ENCODE measurements at regions not wholly inside any gene's neighbourhood (a gene's known extent, or its start where the extent isn't known, plus 50 kb on each side); places are given as distances from the start of the nearest gene placed in this dataset.

DNA sequence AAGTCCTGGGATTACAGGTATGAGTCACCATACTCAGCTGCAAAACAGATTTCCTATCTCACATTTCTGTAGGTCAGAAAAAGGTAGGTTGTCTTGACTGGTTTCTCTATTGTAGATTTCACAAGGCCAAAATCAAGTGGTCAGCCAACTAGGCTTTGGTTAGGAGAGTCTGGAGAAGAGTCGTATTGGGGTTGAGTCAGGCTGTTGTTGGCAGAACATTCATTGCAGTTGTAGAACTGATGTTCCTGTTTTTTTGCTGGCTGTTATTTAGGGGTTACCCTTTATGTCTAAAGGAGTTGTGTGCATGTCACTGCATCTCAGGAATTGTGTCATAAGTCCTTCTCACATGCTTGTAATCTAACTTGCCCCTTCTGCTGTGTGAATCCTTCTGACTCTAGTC, 814.2 kb upstream of the GRAMD2B start:
- no peak overlapping the region for H3K4me3 ChIP-seq (ENCODE audit: low read depth in 1 of 2, low read length in 2 of 2)
- H3K27me3 ChIP-seq (ENCODE audit: control insufficient read depth in 1 of 2, insufficient read depth in 2 of 2, low read length in 2 of 2) = no peaks in the 10 kb centered on the region
- no peaks in the 10 kb centered on the region for H3K9me3 ChIP-seq (ENCODE audit: control insufficient read depth in 2 of 2, insufficient read depth in 1 of 2, low read depth in 1 of 2, low read length in 1 of 2)
- no peaks in the 10 kb centered on the region for H3K36me3 ChIP-seq (ENCODE audit: control insufficient read depth in 2 of 2, insufficient read depth in 2 of 2, low read length in 1 of 2)
- 89 to 93% methylated on average over 1 of the region's 1 CpG for WGBS, 2 donors
- no peaks in the 10 kb centered on the region for H3K4me1 ChIP-seq (ENCODE audit: control insufficient read depth in 2 of 2, insufficient read depth in 2 of 2, low read length in 1 of 2)
- H3K27ac ChIP-seq (ENCODE audit: low read depth in 2 of 2, low read length in 1 of 2) = no peak overlapping the region

DNA sequence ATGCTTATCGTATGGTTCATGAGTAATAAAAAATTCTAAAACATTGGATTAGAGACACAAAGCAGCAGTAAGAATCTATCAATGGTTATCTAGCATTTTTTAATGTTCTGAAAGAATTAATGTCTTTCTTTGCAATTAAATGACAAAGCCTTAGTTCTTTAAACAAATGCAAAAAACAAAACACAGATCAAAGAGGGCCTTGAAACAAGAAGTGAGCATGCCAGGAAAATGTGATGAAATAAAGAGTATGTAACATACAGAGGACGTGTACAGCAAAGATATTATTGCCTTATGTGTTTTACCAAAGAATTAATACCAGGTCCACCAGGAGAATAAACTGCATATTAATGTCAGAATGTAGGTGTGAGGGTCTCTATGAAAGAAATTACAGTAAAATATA, 812.3 kb upstream of the GRAMD2B start:
- WGBS, 2 donors = 56 to 62% methylated on average over 2 of the region's 2 CpGs
- no peaks in the 10 kb centered on the region for H3K9me3 ChIP-seq (ENCODE audit: control insufficient read depth in 2 of 2, insufficient read depth in 1 of 2, low read depth in 1 of 2, low read length in 1 of 2)
- H3K27ac ChIP-seq (ENCODE audit: low read depth in 2 of 2, low read length in 1 of 2) = no peak overlapping the region
- no peaks in the 10 kb centered on the region for H3K27me3 ChIP-seq (ENCODE audit: control insufficient read depth in 1 of 2, insufficient read depth in 2 of 2, low read length in 2 of 2)
- H3K36me3 ChIP-seq (ENCODE audit: control insufficient read depth in 2 of 2, insufficient read depth in 2 of 2, low read length in 1 of 2) = no peaks in the 10 kb centered on the region
- no peak overlapping the region for H3K4me3 ChIP-seq (ENCODE audit: low read depth in 1 of 2, low read length in 2 of 2)
- no peaks in the 10 kb centered on the region for H3K4me1 ChIP-seq (ENCODE audit: control insufficient read depth in 2 of 2, insufficient read depth in 2 of 2, low read length in 1 of 2)

DNA sequence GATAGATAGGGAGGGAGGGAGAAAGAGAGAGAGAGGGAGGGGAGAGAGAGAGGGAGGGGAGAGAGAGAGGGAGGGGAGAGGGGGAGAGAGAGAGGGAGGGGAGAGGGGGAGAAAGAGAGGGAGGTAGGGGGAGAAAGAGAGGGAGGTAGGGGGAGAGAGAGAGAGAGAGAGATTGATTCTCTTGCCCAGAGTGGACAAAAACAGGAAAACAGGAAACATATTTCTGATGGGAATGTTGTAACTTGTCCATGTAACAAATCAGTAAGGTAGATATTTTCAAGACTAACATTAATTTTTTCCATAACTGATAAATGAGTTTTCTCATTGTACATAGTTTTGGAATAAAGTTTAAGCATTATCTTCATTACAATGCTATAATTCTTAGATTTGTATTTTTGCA, 811.7 kb upstream of the GRAMD2B start:
- no peak overlapping the region for H3K4me3 ChIP-seq (ENCODE audit: low read depth in 1 of 2, low read length in 2 of 2)
- no peaks in the 10 kb centered on the region for H3K36me3 ChIP-seq (ENCODE audit: control insufficient read depth in 2 of 2, insufficient read depth in 2 of 2, low read length in 1 of 2)
- H3K27ac ChIP-seq (ENCODE audit: low read depth in 2 of 2, low read length in 1 of 2) = no peak overlapping the region
- H3K27me3 ChIP-seq (ENCODE audit: control insufficient read depth in 1 of 2, insufficient read depth in 2 of 2, low read length in 2 of 2) = no peaks in the 10 kb centered on the region
- no peaks in the 10 kb centered on the region for H3K9me3 ChIP-seq (ENCODE audit: control insufficient read depth in 2 of 2, insufficient read depth in 1 of 2, low read depth in 1 of 2, low read length in 1 of 2)
- H3K4me1 ChIP-seq (ENCODE audit: control insufficient read depth in 2 of 2, insufficient read depth in 2 of 2, low read length in 1 of 2) = no peaks in the 10 kb centered on the region

DNA sequence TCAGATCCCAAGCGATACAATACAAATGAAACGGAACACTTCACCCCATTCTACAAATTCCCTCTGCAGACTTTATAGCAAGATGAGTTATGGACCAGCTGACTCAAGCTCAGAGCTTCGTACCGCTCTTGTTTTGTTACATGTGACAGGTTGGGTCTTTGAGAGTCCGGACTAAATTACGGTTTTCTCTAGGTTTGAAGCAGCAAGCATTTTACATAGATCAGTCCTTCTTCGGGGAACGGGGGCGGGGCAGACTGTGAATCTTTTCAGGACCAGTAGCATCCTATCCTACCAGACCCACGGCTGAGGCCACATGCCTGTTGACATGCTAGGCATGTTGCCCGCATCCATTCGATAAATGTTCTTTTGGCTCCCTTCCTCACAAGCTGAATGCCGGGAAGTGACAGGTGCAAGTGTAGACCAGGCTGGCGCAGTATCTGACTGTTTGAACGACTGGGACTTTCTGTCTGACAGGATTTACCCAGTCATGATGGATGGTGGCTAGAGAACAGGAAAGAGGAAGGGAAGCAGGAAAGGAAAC, 811.0 kb upstream of the GRAMD2B start:
- 70 to 71% methylated on average over 15 of the region's 15 CpGs for WGBS, 2 donors
- Histone ChIP-seq H3K9me3 (ENCODE audit: control insufficient read depth in 2 of 2, insufficient read depth in 1 of 2, low read depth in 1 of 2, low read length in 1 of 2) (no peaks in the 10 kb centered on the region), H3K27me3 (ENCODE audit: control insufficient read depth in 1 of 2, insufficient read depth in 2 of 2, low read length in 2 of 2) (no peaks in the 10 kb centered on the region), H3K27ac (ENCODE audit: low read depth in 2 of 2, low read length in 1 of 2) (no peak overlapping the region), H3K4me1 (ENCODE audit: control insufficient read depth in 2 of 2, insufficient read depth in 2 of 2, low read length in 1 of 2) (no peaks in the 10 kb centered on the region), H3K4me3 (ENCODE audit: low read depth in 1 of 2, low read length in 2 of 2) (no peak overlapping the region), H3K36me3 (ENCODE audit: control insufficient read depth in 2 of 2, insufficient read depth in 2 of 2, low read length in 1 of 2) (no peaks in the 10 kb centered on the region)

DNA sequence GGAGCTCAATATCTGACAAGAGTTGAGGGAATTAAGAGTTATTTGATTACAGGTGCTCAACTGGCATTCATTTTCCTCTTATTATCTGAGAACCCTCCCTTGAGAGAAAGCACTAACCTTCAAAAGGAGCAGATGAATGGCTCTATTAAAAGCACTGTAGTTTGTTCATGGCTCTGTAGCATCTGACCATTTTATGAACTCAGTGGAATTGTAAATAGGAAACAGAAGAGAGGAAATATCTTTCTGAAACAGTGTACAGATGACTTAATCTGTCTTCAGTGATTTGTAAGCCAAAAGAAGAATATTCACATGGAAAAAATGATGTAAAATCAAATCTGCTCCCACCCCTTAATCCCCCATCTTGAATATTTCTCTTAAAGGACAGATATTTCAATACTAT, 810.4 kb upstream of the GRAMD2B start:
- no peaks in the 10 kb centered on the region for H3K4me1 ChIP-seq (ENCODE audit: control insufficient read depth in 2 of 2, insufficient read depth in 2 of 2, low read length in 1 of 2)
- no peak overlapping the region for H3K27ac ChIP-seq (ENCODE audit: low read depth in 2 of 2, low read length in 1 of 2)
- no peaks in the 10 kb centered on the region for H3K36me3 ChIP-seq (ENCODE audit: control insufficient read depth in 2 of 2, insufficient read depth in 2 of 2, low read length in 1 of 2)
- no peaks in the 10 kb centered on the region for H3K9me3 ChIP-seq (ENCODE audit: control insufficient read depth in 2 of 2, insufficient read depth in 1 of 2, low read depth in 1 of 2, low read length in 1 of 2)
- no peaks in the 10 kb centered on the region for H3K27me3 ChIP-seq (ENCODE audit: control insufficient read depth in 1 of 2, insufficient read depth in 2 of 2, low read length in 2 of 2)
- no peak overlapping the region for H3K4me3 ChIP-seq (ENCODE audit: low read depth in 1 of 2, low read length in 2 of 2)

DNA sequence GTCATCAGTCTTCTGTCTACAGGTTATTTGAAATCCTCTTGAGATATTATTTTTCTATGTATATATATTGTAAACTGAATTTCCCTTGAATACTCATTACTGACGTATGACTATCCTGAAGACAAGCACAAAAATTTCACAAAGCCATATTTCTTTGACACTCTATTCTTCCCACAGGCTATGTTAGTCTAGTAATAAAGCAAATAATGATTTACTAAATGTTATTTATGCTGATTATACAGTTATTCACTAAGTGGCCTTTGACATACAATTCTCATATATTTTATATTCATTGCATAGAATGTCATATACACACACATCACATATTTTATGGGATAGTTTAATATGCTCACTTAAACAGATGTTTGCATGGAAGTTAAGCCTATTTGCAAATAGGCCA, 793.0 kb upstream of the GRAMD2B start:
- Histone ChIP-seq H3K36me3 (ENCODE audit: control insufficient read depth in 2 of 2, insufficient read depth in 2 of 2, low read length in 1 of 2) (no peaks in the 10 kb centered on the region), H3K27ac (ENCODE audit: low read depth in 2 of 2, low read length in 1 of 2) (no peak overlapping the region), H3K27me3 (ENCODE audit: control insufficient read depth in 1 of 2, insufficient read depth in 2 of 2, low read length in 2 of 2) (peaks cover 0 to 2% of the 10 kb centered on the region in 2 donors), H3K4me3 (ENCODE audit: low read depth in 1 of 2, low read length in 2 of 2) (no peak overlapping the region), H3K9me3 (ENCODE audit: control insufficient read depth in 2 of 2, insufficient read depth in 1 of 2, low read depth in 1 of 2, low read length in 1 of 2) (no peaks in the 10 kb centered on the region), H3K4me1 (ENCODE audit: control insufficient read depth in 2 of 2, insufficient read depth in 2 of 2, low read length in 1 of 2) (no peaks in the 10 kb centered on the region)
- 81 to 92% methylated on average over 1 of the region's 1 CpG for WGBS, 2 donors

DNA sequence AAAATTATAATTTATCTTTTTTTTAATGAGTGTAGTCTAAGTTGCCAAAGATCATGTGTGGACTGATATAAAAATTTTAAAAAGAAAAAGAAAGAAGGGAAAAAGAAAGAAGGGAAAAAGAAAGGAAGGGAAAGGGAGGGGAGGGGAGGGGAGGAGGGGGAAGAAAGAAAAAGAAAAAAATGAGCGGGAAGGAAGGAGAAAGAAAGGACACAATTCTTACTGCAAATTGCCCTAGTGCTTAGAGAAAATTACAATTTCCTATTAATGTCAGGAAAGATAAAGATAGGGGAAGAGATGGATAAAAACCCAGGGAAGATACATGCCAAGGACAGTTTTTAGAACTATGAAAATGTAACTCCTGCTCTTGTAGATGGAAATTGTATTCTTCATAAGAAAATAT, 789.7 kb upstream of the GRAMD2B start:
- Histone ChIP-seq H3K4me3 (ENCODE audit: low read depth in 1 of 2, low read length in 2 of 2) (no peak overlapping the region), H3K9me3 (ENCODE audit: control insufficient read depth in 2 of 2, insufficient read depth in 1 of 2, low read depth in 1 of 2, low read length in 1 of 2) (no peaks in the 10 kb centered on the region), H3K36me3 (ENCODE audit: control insufficient read depth in 2 of 2, insufficient read depth in 2 of 2, low read length in 1 of 2) (no peaks in the 10 kb centered on the region), H3K27ac (ENCODE audit: low read depth in 2 of 2, low read length in 1 of 2) (no peak overlapping the region), H3K4me1 (ENCODE audit: control insufficient read depth in 2 of 2, insufficient read depth in 2 of 2, low read length in 1 of 2) (no peaks in the 10 kb centered on the region), H3K27me3 (ENCODE audit: control insufficient read depth in 1 of 2, insufficient read depth in 2 of 2, low read length in 2 of 2) (peaks cover 0 to 2% of the 10 kb centered on the region in 2 donors)
- 82 to 89% methylated on average over 1 of the region's 1 CpG for WGBS, 2 donors

DNA sequence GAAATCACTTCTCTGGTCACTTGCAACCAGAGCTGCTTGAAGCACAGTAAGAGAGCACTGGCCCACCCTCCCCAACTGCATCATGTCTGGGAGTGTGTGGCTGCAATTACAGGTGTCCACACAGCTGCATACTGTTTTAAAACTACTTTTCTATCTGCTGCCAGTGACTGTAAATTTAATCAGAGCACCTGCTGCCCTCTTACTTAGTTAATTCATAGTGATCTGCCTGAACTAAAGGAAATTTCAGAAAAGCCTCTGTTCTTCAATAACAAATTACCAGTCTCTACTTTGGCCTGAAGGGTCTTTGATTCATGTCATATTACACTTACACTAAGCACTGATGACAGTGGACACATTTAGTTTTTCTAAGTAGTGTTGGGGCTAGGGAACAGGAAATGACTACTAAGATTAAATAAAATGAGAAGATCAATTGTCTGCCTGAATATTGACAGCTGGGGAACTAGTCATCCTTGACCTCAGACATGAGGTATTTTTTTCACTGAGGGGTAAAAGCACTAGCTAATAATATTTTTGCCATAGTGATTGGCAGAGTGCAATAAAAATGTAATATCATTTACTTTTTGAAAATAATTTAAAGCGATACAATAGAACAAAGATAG, 788.9 kb upstream of the GRAMD2B start:
- Histone ChIP-seq H3K27me3 (ENCODE audit: control insufficient read depth in 1 of 2, insufficient read depth in 2 of 2, low read length in 2 of 2) (peaks cover 0 to 2% of the 10 kb centered on the region in 2 donors), H3K4me3 (ENCODE audit: low read depth in 1 of 2, low read length in 2 of 2) (no peak overlapping the region), H3K4me1 (ENCODE audit: control insufficient read depth in 2 of 2, insufficient read depth in 2 of 2, low read length in 1 of 2) (no peaks in the 10 kb centered on the region), H3K27ac (ENCODE audit: low read depth in 2 of 2, low read length in 1 of 2) (no peak overlapping the region), H3K36me3 (ENCODE audit: control insufficient read depth in 2 of 2, insufficient read depth in 2 of 2, low read length in 1 of 2) (no peaks in the 10 kb centered on the region), H3K9me3 (ENCODE audit: control insufficient read depth in 2 of 2, insufficient read depth in 1 of 2, low read depth in 1 of 2, low read length in 1 of 2) (no peaks in the 10 kb centered on the region)
- 90 to 93% methylated on average over 1 of the region's 1 CpG for WGBS, 2 donors

DNA sequence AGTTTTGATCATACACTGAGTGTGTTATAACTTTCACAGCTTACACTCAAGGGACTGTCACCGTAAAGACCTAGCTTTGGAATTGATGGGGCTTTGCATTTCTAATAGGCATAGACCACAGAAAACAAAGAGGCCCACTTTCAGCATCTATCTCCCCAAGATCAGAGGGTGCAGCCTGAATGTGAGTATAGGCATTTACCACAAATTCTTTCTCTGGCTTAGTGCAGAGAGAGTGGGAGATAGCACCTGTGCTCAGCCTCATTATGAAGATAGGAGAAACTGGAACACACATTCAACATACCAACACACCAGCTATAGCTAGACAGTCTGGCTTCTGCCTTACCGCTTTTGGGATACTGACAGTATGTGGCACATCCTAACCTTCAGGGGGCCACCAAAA, 783.4 kb upstream of the GRAMD2B start:
- Histone ChIP-seq H3K4me3 (ENCODE audit: low read depth in 1 of 2, low read length in 2 of 2) (no peak overlapping the region), H3K27me3 (ENCODE audit: control insufficient read depth in 1 of 2, insufficient read depth in 2 of 2, low read length in 2 of 2) (no peaks in the 10 kb centered on the region), H3K9me3 (ENCODE audit: control insufficient read depth in 2 of 2, insufficient read depth in 1 of 2, low read depth in 1 of 2, low read length in 1 of 2) (no peaks in the 10 kb centered on the region), H3K4me1 (ENCODE audit: control insufficient read depth in 2 of 2, insufficient read depth in 2 of 2, low read length in 1 of 2) (no peaks in the 10 kb centered on the region), H3K36me3 (ENCODE audit: control insufficient read depth in 2 of 2, insufficient read depth in 2 of 2, low read length in 1 of 2) (no peaks in the 10 kb centered on the region), H3K27ac (ENCODE audit: low read depth in 2 of 2, low read length in 1 of 2) (no peak overlapping the region)
- 79 to 96% methylated on average over 2 of the region's 2 CpGs for WGBS, 2 donors

DNA sequence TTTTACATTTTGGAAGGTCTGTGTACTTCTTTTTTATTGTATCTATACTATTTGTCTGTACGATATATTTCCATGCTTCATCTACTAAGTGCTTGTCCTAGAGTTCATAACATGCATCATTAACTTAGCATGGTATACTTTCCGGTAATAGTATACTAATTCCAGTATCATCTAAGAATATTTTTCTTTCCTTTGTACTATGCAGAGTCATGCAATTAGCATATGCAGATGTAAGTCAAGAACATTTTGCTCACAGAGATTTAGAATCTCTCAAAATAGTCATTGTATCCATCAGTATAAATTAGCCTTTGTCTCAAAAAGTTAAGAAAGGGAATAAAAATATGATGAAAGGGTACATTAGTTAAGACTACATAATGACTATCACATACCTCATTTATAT, 770.4 kb upstream of the GRAMD2B start:
- 95 to 96% methylated on average over 2 of the region's 2 CpGs for WGBS, 2 donors
- H3K27ac ChIP-seq (ENCODE audit: low read depth in 2 of 2, low read length in 1 of 2) = no peak overlapping the region
- H3K4me1 ChIP-seq (ENCODE audit: control insufficient read depth in 2 of 2, insufficient read depth in 2 of 2, low read length in 1 of 2) = no peaks in the 10 kb centered on the region
- no peaks in the 10 kb centered on the region for H3K36me3 ChIP-seq (ENCODE audit: control insufficient read depth in 2 of 2, insufficient read depth in 2 of 2, low read length in 1 of 2)
- H3K27me3 ChIP-seq (ENCODE audit: control insufficient read depth in 1 of 2, insufficient read depth in 2 of 2, low read length in 2 of 2) = no peaks in the 10 kb centered on the region
- H3K4me3 ChIP-seq (ENCODE audit: low read depth in 1 of 2, low read length in 2 of 2) = no peak overlapping the region
- H3K9me3 ChIP-seq (ENCODE audit: control insufficient read depth in 2 of 2, insufficient read depth in 1 of 2, low read depth in 1 of 2, low read length in 1 of 2) = no peaks in the 10 kb centered on the region

Data from esophagus (tissue), 2 donors.